ENCODE measurements at regions not wholly inside any gene's neighbourhood (a gene's known extent, or its start where the extent isn't known, plus 50 kb on each side); places are given as distances from the start of the nearest gene placed in this dataset.

DNA sequence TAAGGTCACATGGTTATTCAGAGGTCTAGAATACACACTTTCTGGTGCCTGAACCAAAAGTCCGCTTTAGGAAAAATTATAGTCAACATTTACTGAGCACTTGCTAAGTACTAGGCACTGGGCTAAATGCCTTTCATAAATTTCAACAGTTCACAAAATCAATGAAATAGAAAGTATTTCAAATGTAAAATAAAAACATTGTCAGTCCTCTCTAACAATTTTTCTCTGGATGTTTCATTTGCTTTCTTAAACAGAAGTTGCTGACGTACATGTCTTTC lies 61.7 kb downstream of the HHEX start:
- Histone ChIP-seq H2BK15ac (ENCODE audit: low read length) (no peak overlapping the region), H3K23ac (ENCODE audit: insufficient read length) (no peak overlapping the region), H3K4me3 (ENCODE audit: extremely low read depth in 1 of 4, insufficient read depth in 2 of 4, low read depth in 3 of 4, low read length in 4 of 4) (no peak overlapping the region), H2BK20ac (ENCODE audit: low read length) (no peak overlapping the region), H3K23me2 (ENCODE audit: low read depth, low read length) (no peaks in the 10 kb centered on the region), H3K4ac (replicated peaks; ENCODE audit: insufficient read length, low read depth, low read length) (no peak overlapping the region), H3K79me2 (ENCODE audit: control insufficient read depth in 1 of 2, insufficient read depth in 2 of 2, low read length in 2 of 2) (no peaks in the 10 kb centered on the region), H4K8ac (ENCODE audit: extremely low read depth, insufficient read depth, low read length) (no peak overlapping the region), H3K14ac (ENCODE audit: insufficient read length) (no peak overlapping the region), H3K18ac (ENCODE audit: extremely low read depth, low read length) (no peak overlapping the region), H3K9ac (replicated peaks in 1 of 4; ENCODE audit: extremely low read depth in 1 of 4, low read depth in 3 of 4, low read length in 3 of 4) (no peak overlapping the region), H4K5ac (ENCODE audit: insufficient read length, low read depth, low read length) (no peak overlapping the region), H2AFZ (ENCODE audit: low read length) (no peak overlapping the region), H2BK5ac (ENCODE audit: low read depth, low read length) (no peak overlapping the region), H2BK12ac (ENCODE audit: low read depth, low read length) (no peak overlapping the region), H4K91ac (replicated peaks; ENCODE audit: insufficient read length, low read length) (no peak overlapping the region), H3K27me3 (replicated peaks in 1 of 4; ENCODE audit: control insufficient read depth in 3 of 4, extremely low read depth in 1 of 4, insufficient read depth in 3 of 4, low read length in 3 of 4) (no peaks in the 10 kb centered on the region), H3K9me3 (ENCODE audit: insufficient read depth in 2 of 2, low read depth in 1 of 2, low read length in 1 of 2) (no peaks in the 10 kb centered on the region), H3K56ac (replicated peaks; ENCODE audit: insufficient read length, low read depth, low read length) (no peak overlapping the region), H4K20me1 (replicated peaks in 1 of 2; ENCODE audit: control insufficient read depth in 1 of 2, insufficient read depth in 2 of 2, low read length in 2 of 2) (no peaks in the 10 kb centered on the region), H3K27ac (ENCODE audit: low read depth, low read length) (no peak overlapping the region), H3K4me1 (replicated peaks in 1 of 4; ENCODE audit: control insufficient read depth in 3 of 4, insufficient read depth in 4 of 4, low read length in 3 of 4) (no peaks in the 10 kb centered on the region; a peak in 1 of 7 replicates), H2AK5ac (ENCODE audit: low read depth, low read length) (no peak overlapping the region), H3K4me2 (ENCODE audit: insufficient read depth in 1 of 2, low read depth in 2 of 2, low read length in 2 of 2) (no peak overlapping the region), H3K36me3 (ENCODE audit: control insufficient read depth in 2 of 4, insufficient read depth in 4 of 4, low read length in 3 of 4) (no peaks in the 10 kb centered on the region), H3K79me1 (ENCODE audit: low read depth, low read length) (no peaks in the 10 kb centered on the region), H2BK120ac (replicated peaks; ENCODE audit: low read depth, low read length) (no peak overlapping the region)
- no peak for FAIRE-seq
- ChIA-PET CTCF (ENCODE audit: partially characterized antibody) (no interaction called here), POLR2A (ENCODE audit: partially characterized antibody) (no interaction called here)
- TF ChIP-seq BRCA1 (IDR thresholded peaks at IDR 0.05; ENCODE audit: low read depth, low read length) = no peak
- TF ChIP-seq EP300 (IDR thresholded peaks at IDR 0.05; ENCODE audit: borderline replicate concordance in 1 of 2, low read depth in 2 of 2, low read length in 2 of 2) = no peak
- TF ChIP-seq RBBP5 (IDR thresholded peaks at IDR 0.05; ENCODE audit: borderline replicate concordance, low read depth, low read length) = no peak
- no peak for TF ChIP-seq USF2 (IDR thresholded peaks at IDR 0.05; ENCODE audit: low read length)
- no peak for TF ChIP-seq JUN (IDR thresholded peaks at IDR 0.05; ENCODE audit: low read depth, low read length)
- TF ChIP-seq CHD1 (IDR thresholded peaks at IDR 0.05; ENCODE audit: low read depth, low read length) = no peak
- no peak for TF ChIP-seq SIX5 (IDR thresholded peaks at IDR 0.05; ENCODE audit: low read depth, low read length)
- no peak for TF ChIP-seq SP1 (IDR thresholded peaks at IDR 0.05; ENCODE audit: low read depth, low read length)
- no peak for TF ChIP-seq FOSL1 (IDR thresholded peaks at IDR 0.05; ENCODE audit: insufficient read depth, low read depth, low read length)
- TF ChIP-seq, protein P1, sequence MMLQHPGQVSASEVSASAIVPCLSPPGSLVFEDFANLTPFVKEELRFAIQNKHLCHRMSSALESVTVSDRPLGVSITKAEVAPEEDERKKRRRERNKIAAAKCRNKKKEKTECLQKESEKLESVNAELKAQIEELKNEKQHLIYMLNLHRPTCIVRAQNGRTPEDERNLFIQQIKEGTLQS (IDR thresholded peaks at IDR 0.05; ENCODE audit: insufficient read depth, low read depth, low read length) = no peak
- DNase-seq (ENCODE audit: low read depth in 1 of 2, low spot score in 2 of 2) = no peak
- 86% methylated on average over 2 of the region's 2 CpGs; no CpG with 5 or more reads in 1 of the 2 experiments for WGBS, 2 experiments (ENCODE audit: extremely low coverage in 1 of 2, insufficient coverage in 1 of 2, insufficient read length in 1 of 2, insufficient replicate concordance in 2 of 2, low coverage in 1 of 2, low lambda C conversion rate in 2 of 2, missing lambda C conversion rate in 1 of 2)

Measured in H1 (cell line).